ENCODE measurements at regions not wholly inside any gene's neighbourhood (a gene's known extent, or its start where the extent isn't known, plus 50 kb on each side); places are given as distances from the start of the nearest gene placed in this dataset.

- TF ChIP-seq CTCF (IDR thresholded peaks at IDR 0.05; ENCODE audit: poor library complexity): no peak
- TF ChIP-seq EZH2 (IDR thresholded peaks at IDR 0.05; ENCODE audit: borderline replicate concordance): no peak
Observed at GRCh38 chr11:103625624-103625965, 410.8 kb upstream of the DDI1 start.
